Thymus (tissue), 11 donors: ENCODE measurements at regions not wholly inside any gene's neighbourhood (a gene's known extent, or its start where the extent isn't known, plus 50 kb on each side); places are given as distances from the start of the nearest gene placed in this dataset.
"Not testable (repeated sequence)": the region's sequence is repeated elsewhere in the genome, so short reads cannot be mapped to it uniquely, and the experiment has no call there.

Source experiments
- DNase-seq, 9 donors: peaks; one replicate each; pipeline ENCODE4 v3.0.0-alpha.2; 2013; ENCODE audit warnings: low spot score in 9 of 9, low read depth in 6 of 9, missing footprints in 1 of 9
- H3K27ac ChIP-seq, 2 donors: one replicate each; pipeline ENCODE4 v1.5.1; 2013; ENCODE audit warnings: control low read depth in 1 of 2, low read depth in 1 of 2, low read length in 1 of 2, mild to moderate bottlenecking in 1 of 2, moderate library complexity in 1 of 2
- H3K27me3 ChIP-seq, 2 donors: one replicate each; pipeline ENCODE4 v1.5.1; 2013; ENCODE audit warnings: low read length in 1 of 2; ENCODE audit not compliant: control insufficient read depth in 2 of 2, insufficient read depth in 1 of 2
- H3K36me3 ChIP-seq, 2 donors: one replicate each; pipeline ENCODE4 v1.5.1; 2013; ENCODE audit warnings: low read length in 1 of 2, mild to moderate bottlenecking in 1 of 2, moderate library complexity in 1 of 2; ENCODE audit not compliant: control insufficient read depth in 2 of 2, insufficient read depth in 2 of 2
- H3K4me1 ChIP-seq, 2 donors: one replicate each; pipeline ENCODE4 v1.5.1; 2013; ENCODE audit warnings: low read length in 2 of 2; ENCODE audit not compliant: control insufficient read depth in 2 of 2, insufficient read depth in 2 of 2
- H3K4me3 ChIP-seq, 2 donors: one replicate each; pipeline ENCODE4 v1.5.1; 2013; ENCODE audit warnings: low read length in 2 of 2, control low read depth in 1 of 2, mild to moderate bottlenecking in 1 of 2
- H3K9me3 ChIP-seq, 2 donors: one replicate each; pipeline ENCODE4 v1.5.1; 2013; ENCODE audit warnings: low read length in 1 of 2, mild to moderate bottlenecking in 1 of 2; ENCODE audit not compliant: control insufficient read depth in 2 of 2, insufficient read depth in 1 of 2
- WGBS: extraction: QIAGEN DNeasy Blood & Tissue Kit; methylation state at CpG from one replicate; pipeline ENCODE4 v1.1.7; 2013; 5-methylcytosine and 5-hydroxymethylcytosine counted together
- donor health status: healthy.

DNA sequence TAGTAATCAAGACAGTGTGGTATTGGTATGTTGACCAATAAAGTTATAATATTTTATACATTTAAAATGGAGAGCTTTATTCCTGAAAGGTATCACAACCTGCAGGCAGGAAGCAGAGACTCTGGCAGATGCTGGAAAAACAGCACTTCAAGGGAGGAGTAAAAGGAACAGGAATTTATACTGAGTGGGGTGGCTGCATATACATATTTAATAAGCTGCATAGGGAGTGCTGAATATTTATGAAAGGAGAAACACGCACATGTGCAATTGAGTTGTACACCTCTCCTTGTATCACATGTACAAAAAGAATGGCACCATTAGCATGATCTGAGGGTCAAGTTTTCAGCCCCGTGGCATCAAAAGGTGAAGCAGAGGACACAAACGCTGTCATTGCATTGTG is 104.9 kb upstream of the PAXBP1 start:
- H3K36me3 ChIP-seq: no peaks in the 10 kb centered on the region
- H3K4me3 ChIP-seq: no peak overlapping the region
- no peak for DNase-seq
- H3K9me3 ChIP-seq: no peaks in the 10 kb centered on the region
- WGBS: 74% methylated on average over 3 of the region's 3 CpGs
- H3K4me1 ChIP-seq: no peaks in the 10 kb centered on the region
- no peak overlapping the region for H3K27ac ChIP-seq
- no peaks in the 10 kb centered on the region for H3K27me3 ChIP-seq

GRCh38 chr21:32877888-32878287 is 106.3 kb upstream of the PAXBP1 start:
- DNase-seq, H3K4me3 ChIP-seq, H3K9me3 ChIP-seq, H3K27ac ChIP-seq, H3K4me1 ChIP-seq, H3K27me3 ChIP-seq, H3K36me3 ChIP-seq: not testable (repeated sequence)
- 91% methylated on average over 2 of the region's 2 CpGs for WGBS

DNA sequence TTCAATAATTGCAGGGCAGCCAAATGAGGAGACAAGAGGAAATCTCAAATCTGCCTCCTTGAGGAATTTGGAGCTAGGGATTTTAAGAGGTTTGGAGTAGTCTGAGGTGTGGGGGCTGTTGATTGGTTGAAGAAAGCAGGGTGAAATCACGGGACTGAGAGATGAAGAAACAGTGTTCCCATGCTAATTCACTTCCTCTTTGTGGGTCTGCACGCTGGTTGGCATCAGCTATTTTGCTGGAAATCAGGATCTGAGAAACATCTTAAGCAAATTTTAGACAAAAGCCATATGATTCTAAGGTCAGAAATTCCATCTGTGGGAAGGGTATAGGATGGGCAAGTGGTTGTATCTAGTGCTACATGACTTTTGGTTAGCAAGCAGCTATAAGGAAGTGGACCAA is 107.1 kb upstream of the PAXBP1 start:
- 14% methylated on average over 2 of the region's 2 CpGs for WGBS
- no peaks in the 10 kb centered on the region for H3K4me1 ChIP-seq
- H3K27me3 ChIP-seq: no peaks in the 10 kb centered on the region
- no peaks in the 10 kb centered on the region for H3K36me3 ChIP-seq
- H3K27ac ChIP-seq: no peak overlapping the region
- H3K9me3 ChIP-seq: no peaks in the 10 kb centered on the region
- no peak for DNase-seq
- H3K4me3 ChIP-seq: no peak overlapping the region

GRCh38 chr21:32881458-32881857 is 109.9 kb upstream of the PAXBP1 start:
- H3K4me1 ChIP-seq: no peaks in the 10 kb centered on the region
- 94% methylated on average over 5 of the region's 5 CpGs for WGBS
- H3K9me3 ChIP-seq: no peaks in the 10 kb centered on the region
- no peak overlapping the region for H3K27ac ChIP-seq
- no peaks in the 10 kb centered on the region for H3K36me3 ChIP-seq
- H3K27me3 ChIP-seq: no peaks in the 10 kb centered on the region
- no peak for DNase-seq
- H3K4me3 ChIP-seq: no peak overlapping the region

- Histone ChIP-seq H3K9me3 (no peaks in the 10 kb centered on the region), H3K36me3 (no peaks in the 10 kb centered on the region), H3K4me3 (no peak overlapping the region), H3K27ac (no peak overlapping the region), H3K4me1 (no peaks in the 10 kb centered on the region), H3K27me3 (no peaks in the 10 kb centered on the region)
- DNase-seq: no peak
- 90% methylated on average over 9 of the region's 9 CpGs for WGBS
Observed at GRCh38 chr21:32884062-32884461, 112.5 kb upstream of the PAXBP1 start.

GRCh38 chr21:32886339-32886738 is 114.8 kb upstream of the PAXBP1 start:
- Histone ChIP-seq H3K27me3 (no peaks in the 10 kb centered on the region), H3K36me3 (no peaks in the 10 kb centered on the region), H3K27ac (no peak overlapping the region), H3K4me1 (no peaks in the 10 kb centered on the region), H3K4me3 (no peak overlapping the region), H3K9me3 (no peaks in the 10 kb centered on the region)
- WGBS: 94% methylated on average over 9 of the region's 9 CpGs
- no peak for DNase-seq

DNA sequence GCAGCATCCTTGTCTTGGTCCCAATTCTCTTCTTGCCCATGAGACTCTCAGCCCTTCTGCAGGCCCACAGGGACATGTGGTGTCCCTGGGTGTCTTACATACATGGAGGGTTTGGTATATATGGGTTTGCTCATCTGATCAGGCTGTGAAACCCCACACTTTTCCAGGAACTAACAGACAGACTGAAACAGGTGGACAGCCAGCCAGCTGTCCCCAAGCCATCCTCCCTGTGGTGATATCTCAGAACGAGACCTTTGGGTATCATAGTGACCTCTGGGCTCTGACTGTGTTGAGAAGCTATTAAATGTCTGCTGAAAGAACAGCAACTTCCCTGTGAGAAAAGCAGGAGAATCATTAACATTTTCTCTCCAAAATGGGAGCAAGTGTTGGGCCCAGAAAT is 115.5 kb upstream of the PAXBP1 start:
- Histone ChIP-seq H3K36me3 (no peaks in the 10 kb centered on the region), H3K4me1 (no peaks in the 10 kb centered on the region), H3K4me3 (no peak overlapping the region), H3K9me3 (no peaks in the 10 kb centered on the region), H3K27me3 (peaks cover 0 to 2% of the 10 kb centered on the region in 2 donors), H3K27ac (no peak overlapping the region)
- DNase-seq: no peak
- 91% methylated on average over 1 of the region's 1 CpG for WGBS

GRCh38 chr21:32888971-32889370 is 117.4 kb upstream of the PAXBP1 start:
- no peak overlapping the region for H3K27ac ChIP-seq
- peaks cover 0 to 2% of the 10 kb centered on the region in 2 donors for H3K27me3 ChIP-seq
- 77% methylated on average over 3 of the region's 3 CpGs for WGBS
- no peaks in the 10 kb centered on the region for H3K36me3 ChIP-seq
- no peak overlapping the region for H3K4me3 ChIP-seq
- H3K4me1 ChIP-seq: no peaks in the 10 kb centered on the region
- no peaks in the 10 kb centered on the region for H3K9me3 ChIP-seq
- no peak for DNase-seq

DNA sequence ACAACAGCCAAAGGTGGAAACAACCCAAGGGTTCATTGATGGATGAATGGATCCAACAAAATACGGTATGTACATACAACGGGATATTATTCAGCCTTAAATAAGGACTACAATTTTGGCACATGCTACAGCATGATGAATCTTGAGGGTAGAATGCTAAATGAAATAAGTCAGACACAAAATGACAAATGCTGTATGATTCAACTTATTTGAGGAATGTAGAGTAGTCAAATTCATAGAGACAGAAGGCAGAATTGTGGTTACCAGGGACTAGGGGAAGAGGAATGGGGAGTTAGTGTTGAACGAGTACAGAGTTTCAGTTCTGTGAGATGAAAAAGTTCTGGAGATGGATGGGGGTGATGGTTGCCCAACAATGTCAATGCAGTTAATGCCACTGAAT is 118.0 kb upstream of the PAXBP1 start:
- no peak for DNase-seq
- H3K4me1 ChIP-seq: no peaks in the 10 kb centered on the region
- H3K36me3 ChIP-seq: no peaks in the 10 kb centered on the region
- H3K9me3 ChIP-seq: no peaks in the 10 kb centered on the region
- peaks cover 0 to 2% of the 10 kb centered on the region in 2 donors for H3K27me3 ChIP-seq
- H3K27ac ChIP-seq: no peak overlapping the region
- WGBS: 94% methylated on average over 3 of the region's 3 CpGs
- H3K4me3 ChIP-seq: no peak overlapping the region

- no peaks in the 10 kb centered on the region for H3K9me3 ChIP-seq
- no peaks in the 10 kb centered on the region for H3K4me1 ChIP-seq
- H3K4me3 ChIP-seq: no peak overlapping the region
- H3K27ac ChIP-seq: no peak overlapping the region
- no peak for DNase-seq
- H3K27me3 ChIP-seq: peaks cover 0 to 2% of the 10 kb centered on the region in 2 donors
- H3K36me3 ChIP-seq: no peaks in the 10 kb centered on the region
Observed at GRCh38 chr21:32894321-32894720, 122.8 kb upstream of the PAXBP1 start.
